B cell (primary cell): ENCODE measurements at regions not wholly inside any gene's neighbourhood (a gene's known extent, or its start where the extent isn't known, plus 50 kb on each side); places are given as distances from the start of the nearest gene placed in this dataset.

ENCODE experiments used
- ATAC-seq: fragments of 200-7000 bp; cut with Tn5 transposase; one replicate; pipeline ENCODE4 v1.10.0; 2021; ENCODE audit warnings: low read depth, mild to moderate bottlenecking, moderate number of reproducible peaks, moderate library complexity
- CTCF ChIA-PET: fragments of 350-600 bp; sonication (Branson Sonifier 250); formaldehyde crosslinking; loops from one replicate; lab custom pipeline; 2021; ENCODE audit warnings: antibody characterized with exemption, inconsistent platforms; lab: Charles Lee
- POLR2A ChIA-PET: fragments of 350-600 bp; sonication (Branson Sonifier 250); formaldehyde crosslinking; loops from one replicate; lab custom pipeline; 2021; ENCODE audit warnings: antibody characterized with exemption; lab: Charles Lee
- DNase-seq: peaks from one replicate; pipeline ENCODE4 v3.0.0; 2013
- H2AFZ ChIP-seq: 2 replicates; pipeline ENCODE4 v1.6.1; 2012; ENCODE audit warnings: mild to moderate bottlenecking, low read depth, low read length; ENCODE audit not compliant: insufficient read depth, poor library complexity, severe bottlenecking
- H3K27ac ChIP-seq, 2 donors: 1 replicate in 1 of 2; 2 replicates in 1 of 2; pipeline ENCODE4 v1.5.1; 2012 to 2013; ENCODE audit warnings: low read length in 2 of 2, mild to moderate bottlenecking in 2 of 2, moderate library complexity in 1 of 2
- H3K27me3 ChIP-seq, 4 experiments: fragments of 200-600 bp in 1 of 4; sonication (generic) in 1 of 4; replicated peaks in 1 of 4; 1 replicate in 2 of 4; 2 replicates in 2 of 4; pipeline versions ENCODE4 v1.6.1 to v1.7.0; 2013 to 2016; ENCODE audit warnings: low read length in 3 of 4, mild to moderate bottlenecking in 2 of 4, mixed read lengths in 1 of 4, moderate library complexity in 1 of 4; ENCODE audit not compliant: insufficient read depth in 4 of 4, control insufficient read depth in 3 of 4; ENCODE audit errors: control extremely low read depth in 1 of 4
- H3K36me3 ChIP-seq, 2 experiments: replicated peaks in 1 of 2; 1 replicate in 1 of 2; 2 replicates in 1 of 2; pipeline versions ENCODE4 v1.6.1 to v1.7.1; 2013; ENCODE audit warnings: low read length in 1 of 2; ENCODE audit not compliant: insufficient read depth in 2 of 2, control insufficient read depth in 1 of 2; ENCODE audit errors: control extremely low read depth in 1 of 2, extremely low read depth in 1 of 2
- H3K4me1 ChIP-seq, 2 donors: fragments of 200-600 bp in 1 of 2; sonication (generic) in 1 of 2; 1 replicate in 1 of 2; 2 replicates in 1 of 2; pipeline versions ENCODE4 v1.5.1 to v1.6.1; 2013 to 2017; ENCODE audit warnings: low read length in 2 of 2; ENCODE audit not compliant: control insufficient read depth in 2 of 2, insufficient read depth in 2 of 2
- H3K4me2 ChIP-seq: replicated peaks from 2 replicates; pipeline ENCODE3; 2012; ENCODE audit warnings: mild to moderate bottlenecking, low read depth, low read length; ENCODE audit not compliant: poor library complexity, severe bottlenecking
- H3K4me3 ChIP-seq, 5 experiments: fragments of 200-600 bp in 1 of 5; sonication (generic) in 1 of 5; 1 replicate in 3 of 5; 2 replicates in 2 of 5; pipeline versions ENCODE4 v1.5.1 to v1.7.0; 2011 to 2016; ENCODE audit warnings: low read length in 4 of 5, mild to moderate bottlenecking in 4 of 5, low read depth in 2 of 5, control low read depth in 1 of 5, moderate library complexity in 1 of 5; ENCODE audit not compliant: insufficient read depth in 1 of 5; ENCODE audit errors: control extremely low read depth in 1 of 5, extremely low read depth in 1 of 5
- H3K79me2 ChIP-seq: fragments of 200-600 bp; sonication (generic); one replicate; pipeline ENCODE4 v1.6.0; 2016; ENCODE audit warnings: low read length; ENCODE audit not compliant: control insufficient read depth, insufficient read depth
- H3K9ac ChIP-seq: fragments of 200-600 bp; sonication (generic); 2 replicates; pipeline ENCODE4 v1.6.1; 2017; ENCODE audit warnings: mild to moderate bottlenecking, low read length, moderate library complexity
- H3K9me3 ChIP-seq, 3 donors: one replicate each; pipeline versions ENCODE4 v1.6.1 to v1.7.1; 2013; ENCODE audit warnings: low read length in 2 of 3; ENCODE audit not compliant: control insufficient read depth in 2 of 3, insufficient read depth in 1 of 3; ENCODE audit errors: control extremely low read depth in 1 of 3
- H4K20me1 ChIP-seq: 2 replicates; pipeline ENCODE4 v1.6.0; 2012; ENCODE audit warnings: mild to moderate bottlenecking, low read length; ENCODE audit not compliant: insufficient read depth, control insufficient read depth, poor library complexity, severe bottlenecking
- H3K27ac Mint-ChIP-seq: one replicate; pipeline ENCODE4 v1.8.0; 2021; ENCODE audit warnings: mixed read lengths
- H3K27me3 Mint-ChIP-seq: one replicate; pipeline ENCODE4 v1.8.0; 2021; ENCODE audit warnings: mixed read lengths
- H3K4me1 Mint-ChIP-seq: one replicate; pipeline ENCODE4 v1.8.0; 2021; ENCODE audit warnings: mixed read lengths
- H3K4me3 Mint-ChIP-seq: one replicate; pipeline ENCODE4 v1.8.0; 2021; ENCODE audit warnings: mixed read lengths
- H3K9me3 Mint-ChIP-seq: one replicate; pipeline ENCODE4 v1.8.0; 2022; ENCODE audit warnings: mixed read lengths; ENCODE audit not compliant: insufficient read depth
- EZH2 ChIP-seq: IDR thresholded peaks from 2 replicates; pipeline ENCODE4 v1.6.1; 2012; ENCODE audit warnings: borderline replicate concordance, low read depth, mild to moderate bottlenecking, moderate library complexity, low read length; ENCODE audit not compliant: insufficient read depth, poor library complexity, severe bottlenecking
- WGBS: methylation state at CpG from one replicate; pipeline ENCODE4 v1.1.5; 2013; ENCODE audit warnings: missing lambda C conversion rate; ENCODE audit not compliant: insufficient coverage; 5-methylcytosine and 5-hydroxymethylcytosine counted together
- intact Hi-C: fragments of 100-400 bp; cut with micrococcal nuclease; formaldehyde crosslinking; loops from one replicate; pipeline ENCODE4 v1.10.0; 2022
- TF ChIP-seq, protein P1 (sequence below): fragments of 200-600 bp; IDR thresholded peaks from one replicate; pipeline ENCODE4 v1.8.0; 2022; ENCODE audit warnings: antibody characterized with exemption, mild to moderate bottlenecking

DNA sequence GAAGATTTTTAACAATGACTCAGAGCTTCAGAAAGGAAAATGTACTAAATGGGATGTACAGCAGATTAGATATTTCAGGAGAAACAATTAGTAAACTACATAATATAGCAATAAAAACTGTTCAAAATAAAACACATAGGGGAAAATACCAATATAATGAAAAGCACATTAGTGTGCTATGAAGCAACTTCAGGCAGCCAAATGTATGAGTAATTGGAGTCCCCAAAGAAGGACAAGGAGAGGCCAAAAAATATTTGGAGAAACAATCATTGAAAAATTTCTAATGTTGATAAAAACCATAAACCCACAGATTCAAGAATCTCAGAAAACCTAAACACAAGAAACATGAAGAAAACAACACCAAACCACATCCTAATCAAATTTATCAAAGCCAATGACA is 129.3 kb upstream of the CHRDL1 start:
- Mint-ChIP-seq H3K27ac (no peak overlapping the region), H3K27me3 (no peaks in the 10 kb centered on the region), H3K9me3 (peaks cover 3% of the 10 kb centered on the region), H3K4me3 (no peak overlapping the region), H3K4me1 (no peaks in the 10 kb centered on the region)
- DNase-seq (no peak), ATAC-seq (no peak)
- Histone ChIP-seq H3K4me2 (no peak overlapping the region), H3K27me3 (no peaks in the 10 kb centered on the region), H3K4me1 (no peaks in the 10 kb centered on the region), H3K9me3 (no peaks in the 10 kb centered on the region), H3K27ac (no peak overlapping the region), H3K4me3 (no peak overlapping the region), H3K9ac (no peak overlapping the region), H4K20me1 (no peaks in the 10 kb centered on the region), H3K36me3 (no peaks in the 10 kb centered on the region), H3K79me2 (no peaks in the 10 kb centered on the region), H2AFZ (no peak overlapping the region)
- intact Hi-C loops: no loop called here
- POLR2A ChIA-PET: no interaction called here
- TF ChIP-seq, protein P1, sequence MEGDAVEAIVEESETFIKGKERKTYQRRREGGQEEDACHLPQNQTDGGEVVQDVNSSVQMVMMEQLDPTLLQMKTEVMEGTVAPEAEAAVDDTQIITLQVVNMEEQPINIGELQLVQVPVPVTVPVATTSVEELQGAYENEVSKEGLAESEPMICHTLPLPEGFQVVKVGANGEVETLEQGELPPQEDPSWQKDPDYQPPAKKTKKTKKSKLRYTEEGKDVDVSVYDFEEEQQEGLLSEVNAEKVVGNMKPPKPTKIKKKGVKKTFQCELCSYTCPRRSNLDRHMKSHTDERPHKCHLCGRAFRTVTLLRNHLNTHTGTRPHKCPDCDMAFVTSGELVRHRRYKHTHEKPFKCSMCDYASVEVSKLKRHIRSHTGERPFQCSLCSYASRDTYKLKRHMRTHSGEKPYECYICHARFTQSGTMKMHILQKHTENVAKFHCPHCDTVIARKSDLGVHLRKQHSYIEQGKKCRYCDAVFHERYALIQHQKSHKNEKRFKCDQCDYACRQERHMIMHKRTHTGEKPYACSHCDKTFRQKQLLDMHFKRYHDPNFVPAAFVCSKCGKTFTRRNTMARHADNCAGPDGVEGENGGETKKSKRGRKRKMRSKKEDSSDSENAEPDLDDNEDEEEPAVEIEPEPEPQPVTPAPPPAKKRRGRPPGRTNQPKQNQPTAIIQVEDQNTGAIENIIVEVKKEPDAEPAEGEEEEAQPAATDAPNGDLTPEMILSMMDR: no peak
- no peak for TF ChIP-seq EZH2
- CTCF ChIA-PET: no interaction called here

DNA sequence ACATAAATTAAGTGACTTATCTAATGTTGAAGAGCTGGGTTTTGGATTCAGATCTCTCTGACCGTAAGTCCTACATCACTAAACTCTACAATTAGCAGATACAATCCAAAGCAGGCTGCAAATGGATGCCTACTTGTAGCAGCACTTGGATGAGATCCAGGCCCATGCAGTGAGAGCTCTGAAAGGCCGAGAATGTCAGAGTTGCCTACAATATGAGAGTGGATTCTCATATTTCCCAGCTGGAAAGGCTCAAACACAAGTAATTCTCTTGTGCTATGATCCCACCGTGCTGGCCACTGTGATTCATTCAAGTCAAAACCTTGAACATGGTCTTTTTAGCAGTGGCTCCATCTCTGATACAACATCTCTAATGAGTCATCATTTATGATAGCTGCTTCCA is 125.4 kb upstream of the CHRDL1 start:
- ChIA-PET CTCF (no interaction called here), POLR2A (no interaction called here)
- no peaks in the 10 kb centered on the region for H3K27me3 Mint-ChIP-seq
- TF ChIP-seq EZH2: no peak
- TF ChIP-seq, protein P1: no peak
- H3K4me3 Mint-ChIP-seq: no peak overlapping the region
- no peaks in the 10 kb centered on the region for H4K20me1 ChIP-seq
- H3K27ac Mint-ChIP-seq: no peak overlapping the region
- H3K27ac ChIP-seq: no peak overlapping the region
- intact Hi-C loops: no loop called here
- no peaks in the 10 kb centered on the region for H3K9me3 Mint-ChIP-seq
- H3K27me3 ChIP-seq: no peaks in the 10 kb centered on the region
- H3K79me2 ChIP-seq: no peaks in the 10 kb centered on the region
- WGBS: 75% methylated on average over 1 of the region's 3 CpGs
- no peak overlapping the region for H2AFZ ChIP-seq
- H3K9me3 ChIP-seq: no peaks in the 10 kb centered on the region
- no peaks in the 10 kb centered on the region for H3K4me1 ChIP-seq
- no peak for DNase-seq
- H3K4me3 ChIP-seq: no peak overlapping the region
- H3K36me3 ChIP-seq: no peaks in the 10 kb centered on the region
- no peak overlapping the region for H3K4me2 ChIP-seq
- H3K9ac ChIP-seq: no peak overlapping the region
- H3K4me1 Mint-ChIP-seq: no peaks in the 10 kb centered on the region
- ATAC-seq: no peak
